GM18517 (cell line): ENCODE measurements at regions not wholly inside any gene's neighbourhood (a gene's known extent, or its start where the extent isn't known, plus 50 kb on each side); places are given as distances from the start of the nearest gene placed in this dataset.

Experiments
- ATAC-seq: cut with Tn5 transposase; IDR thresholded peaks from one replicate; pipeline ENCODE4 v1.9.1; 2021; ENCODE audit warnings: mild to moderate bottlenecking, moderate library complexity; ENCODE audit not compliant: unreplicated experiment

GRCh38 chr1:55622074-55622473, 406.9 kb upstream of the USP24 start:
- ATAC-seq: no peak

GRCh38 chr1:55618199-55618598, 403.0 kb upstream of the USP24 start:
- no peak for ATAC-seq

- no peak for ATAC-seq
Measured at GRCh38 chr1:55617288-55617982, 402.3 kb upstream of the USP24 start.

GRCh38 chr1:55612988-55613387, 397.8 kb upstream of the USP24 start:
- ATAC-seq: no peak

GRCh38 chr1:55611123-55611522, 396.0 kb upstream of the USP24 start:
- no peak for ATAC-seq

- no peak for ATAC-seq
Measured at GRCh38 chr1:55610203-55610602, 395.0 kb upstream of the USP24 start.

- no peak for ATAC-seq
Measured at GRCh38 chr1:55609630-55610029, 394.5 kb upstream of the USP24 start.

- ATAC-seq: no peak
Measured at GRCh38 chr1:55605155-55605554, 390.0 kb upstream of the USP24 start.

- ATAC-seq: no peak
Measured at GRCh38 chr1:55604749-55605148, 389.6 kb upstream of the USP24 start.

- ATAC-seq: no peak
Measured at GRCh38 chr1:55604179-55604578, 389.0 kb upstream of the USP24 start.

- ATAC-seq: no peak
Measured at GRCh38 chr1:55600242-55600641, 385.1 kb upstream of the USP24 start.

GRCh38 chr1:55597910-55598309, 382.7 kb upstream of the USP24 start:
- no peak for ATAC-seq

GRCh38 chr1:55594701-55595100, 379.5 kb upstream of the USP24 start:
- ATAC-seq: no peak

GRCh38 chr1:55593298-55593697, 378.1 kb upstream of the USP24 start:
- ATAC-seq: no peak

GRCh38 chr1:55592122-55592521, 377.0 kb upstream of the USP24 start:
- ATAC-seq: no peak

GRCh38 chr1:55589671-55590297, 374.6 kb upstream of the USP24 start:
- ATAC-seq: no peak

GRCh38 chr1:55588309-55588708, 373.1 kb upstream of the USP24 start:
- ATAC-seq: no peak

GRCh38 chr1:55586771-55587170, 371.6 kb upstream of the USP24 start:
- no peak for ATAC-seq

GRCh38 chr1:55585402-55585792, 370.2 kb upstream of the USP24 start:
- no peak for ATAC-seq

- no peak for ATAC-seq
Measured at GRCh38 chr1:55584526-55585401, 369.6 kb upstream of the USP24 start.

- ATAC-seq: no peak
Measured at GRCh38 chr1:55582084-55582483, 366.9 kb upstream of the USP24 start.

- no peak for ATAC-seq
Measured at GRCh38 chr1:55580845-55581332, 365.7 kb upstream of the USP24 start.
